Calu3 (cell line): ENCODE measurements at regions not wholly inside any gene's neighbourhood (a gene's known extent, or its start where the extent isn't known, plus 50 kb on each side); places are given as distances from the start of the nearest gene placed in this dataset.

ENCODE experiments used
- BruUV-seq: library from RNA; stranded (reverse); fragments of 400-500 nt; replicated peaks from 2 replicates; lab custom pipeline; 2021; lab: Mats Ljungman, UMichigan
- CTCF ChIA-PET: fragments of 300-600 bp; sonication (Branson Sonifier 250); formaldehyde crosslinking; loops from one replicate; lab custom pipeline; 2022; ENCODE audit warnings: antibody characterized with exemption; lab: Charles Lee
- DNase-seq: peaks from one replicate; pipeline ENCODE4 v3.0.0; 2022
- H3K27ac Mint-ChIP-seq: one replicate; pipeline ENCODE4 v1.8.0; 2022; ENCODE audit warnings: mixed read lengths; ENCODE audit not compliant: unreplicated experiment
- H3K27me3 Mint-ChIP-seq: one replicate; pipeline ENCODE4 v1.8.0; 2022; ENCODE audit warnings: mixed read lengths; ENCODE audit not compliant: unreplicated experiment
- H3K36me3 Mint-ChIP-seq: one replicate; pipeline ENCODE4 v1.8.0; 2022; ENCODE audit warnings: mild to moderate bottlenecking, moderate library complexity, mixed read lengths; ENCODE audit not compliant: insufficient read depth, unreplicated experiment
- H3K4me1 Mint-ChIP-seq: one replicate; pipeline ENCODE4 v1.8.0; 2022; ENCODE audit warnings: mild to moderate bottlenecking, low read depth, mixed read lengths; ENCODE audit not compliant: unreplicated experiment
- H3K4me3 Mint-ChIP-seq: one replicate; pipeline ENCODE4 v1.8.0; 2022; ENCODE audit warnings: mild to moderate bottlenecking, low read depth, moderate library complexity, mixed read lengths; ENCODE audit not compliant: unreplicated experiment
- H3K9me3 Mint-ChIP-seq: one replicate; pipeline ENCODE4 v1.8.0; 2022; ENCODE audit warnings: low read depth, mixed read lengths; ENCODE audit not compliant: unreplicated experiment
- CTCF ChIP-seq: fragments of 200-600 bp; IDR thresholded peaks from one replicate; pipeline ENCODE4 v1.8.0; 2022; ENCODE audit warnings: antibody characterized with exemption; ENCODE audit not compliant: unreplicated experiment
- intact Hi-C: fragments of 100-400 bp; cut with micrococcal nuclease; formaldehyde crosslinking; loops from one replicate; pipeline ENCODE4 v1.10.0; 2022; ENCODE audit not compliant: unreplicated experiment

- no peak overlapping the region for H3K4me3 Mint-ChIP-seq
- no peaks in the 10 kb centered on the region for H3K9me3 Mint-ChIP-seq
- CTCF ChIA-PET, result interaction anchor here (0.6 to 0.7 kb wide), 6 partner anchors 18 to 230 kb away, joined by 3 to 6 read pairs (median 4); no protein-coding TSS in a partner anchor
- H3K36me3 Mint-ChIP-seq, result no peaks in the 10 kb centered on the region
- H3K27ac Mint-ChIP-seq, result no peak overlapping the region
- no peak for TF ChIP-seq CTCF
- intact Hi-C loops, result loop anchor here (5.0 kb wide), 1 partner anchor 215 kb away; no protein-coding TSS in a partner anchor
- no TSS peak for BruUV-seq
- DNase-seq, result no peak
- H3K27me3 Mint-ChIP-seq, result peaks cover 58% of the 10 kb centered on the region
- H3K4me1 Mint-ChIP-seq, result no peaks in the 10 kb centered on the region
Measured at GRCh38 chr9:87107072-87107471, 159.8 kb upstream of the GAS1 start.

DNA sequence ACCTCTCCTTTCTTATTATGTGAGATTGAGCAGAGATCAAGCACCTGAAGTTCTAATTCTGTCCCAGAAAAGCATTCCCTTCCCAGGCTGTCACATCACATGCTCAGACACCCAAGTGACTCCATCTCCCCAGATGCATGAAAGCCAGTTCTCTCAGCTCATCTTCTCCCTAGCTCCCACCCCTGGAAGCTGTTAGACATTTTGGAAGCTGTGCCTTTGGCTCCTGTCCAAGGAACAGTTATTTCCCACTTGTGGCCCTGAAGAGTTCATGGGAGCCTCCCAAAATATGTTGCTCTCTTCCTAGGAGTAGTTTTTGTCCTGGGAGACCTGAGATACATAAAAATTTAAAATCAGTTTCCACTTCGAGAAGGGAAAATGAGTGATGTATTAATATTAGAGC, 161.4 kb upstream of the GAS1 start:
- CTCF ChIA-PET, result no interaction called here
- no peak for DNase-seq
- intact Hi-C loops, result loop anchor here (5.0 kb wide), 1 partner anchor 214 kb away; no protein-coding TSS in a partner anchor
- Mint-ChIP-seq H3K4me1 (no peaks in the 10 kb centered on the region), H3K9me3 (no peaks in the 10 kb centered on the region), H3K27me3 (peaks cover 60% of the 10 kb centered on the region), H3K4me3 (no peak overlapping the region), H3K36me3 (no peaks in the 10 kb centered on the region), H3K27ac (no peak overlapping the region)
- TF ChIP-seq CTCF, result no peak
- BruUV-seq, result no TSS peak

DNA sequence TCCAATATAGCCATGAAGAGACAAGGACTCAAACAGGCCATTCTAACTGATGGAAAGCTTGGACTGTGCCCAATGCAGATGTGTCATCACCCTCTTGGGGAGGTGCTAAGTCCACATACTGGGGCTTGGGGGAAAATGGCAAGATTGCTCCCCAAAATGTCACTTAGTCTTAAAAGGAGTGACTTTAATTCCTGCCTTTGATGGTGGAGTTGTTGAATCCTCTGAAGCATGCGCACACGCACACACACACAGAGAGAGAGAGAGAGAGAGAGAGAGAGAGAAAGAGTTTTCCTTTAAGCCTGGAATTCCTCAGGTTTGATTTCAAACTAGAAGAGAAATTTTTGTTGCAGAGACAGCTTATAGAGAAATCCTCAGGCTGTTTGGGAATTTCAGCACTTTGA, 161.9 kb upstream of the GAS1 start:
- no peaks in the 10 kb centered on the region for H3K4me1 Mint-ChIP-seq
- no peak overlapping the region for H3K27ac Mint-ChIP-seq
- no peaks in the 10 kb centered on the region for H3K36me3 Mint-ChIP-seq
- DNase-seq, result no peak
- TF ChIP-seq CTCF, result no peak
- H3K27me3 Mint-ChIP-seq, result peaks cover 64% of the 10 kb centered on the region
- H3K4me3 Mint-ChIP-seq, result no peak overlapping the region
- BruUV-seq, result no TSS peak
- H3K9me3 Mint-ChIP-seq, result no peaks in the 10 kb centered on the region
- intact Hi-C loops, result loop anchor here (5.0 kb wide), 1 partner anchor 213 kb away; no protein-coding TSS in a partner anchor
- CTCF ChIA-PET, result no interaction called here

- Mint-ChIP-seq H3K36me3 (no peaks in the 10 kb centered on the region), H3K27ac (no peak overlapping the region), H3K27me3 (peaks cover 68% of the 10 kb centered on the region), H3K4me1 (no peaks in the 10 kb centered on the region), H3K4me3 (no peak overlapping the region), H3K9me3 (no peaks in the 10 kb centered on the region)
- TF ChIP-seq CTCF, result no peak
- CTCF ChIA-PET, result no interaction called here
- no peak for DNase-seq
- intact Hi-C loops, result loop anchor here (5.0 kb wide), 1 partner anchor 212 kb away; no protein-coding TSS in a partner anchor
- BruUV-seq, result no TSS peak
Measured at GRCh38 chr9:87109851-87110250, 162.5 kb upstream of the GAS1 start.
